Cardiac fibroblast (primary cell): ENCODE measurements at regions not wholly inside any gene's neighbourhood (a gene's known extent, or its start where the extent isn't known, plus 50 kb on each side); places are given as distances from the start of the nearest gene placed in this dataset.

ENCODE experiments used
- DNase-seq, 2 donors: peaks; one replicate each; pipeline versions ENCODE4 v3.0.0 to v3.0.0-alpha.2; 2010; ENCODE audit warnings: low read depth in 2 of 2
- H3K4me3 ChIP-seq, 2 donors: replicated peaks in 1 of 2; 1 replicate in 1 of 2; 2 replicates in 1 of 2; pipeline ENCODE4 v1.5.1; 2011; ENCODE audit warnings: low read depth in 2 of 2, low read length in 2 of 2, mild to moderate bottlenecking in 2 of 2, moderate library complexity in 1 of 2
- CTCF ChIP-seq: IDR thresholded peaks from one replicate; pipeline ENCODE4 v1.5.1; 2011; ENCODE audit warnings: low read depth, mild to moderate bottlenecking, low read length, inconsistent platforms

DNA sequence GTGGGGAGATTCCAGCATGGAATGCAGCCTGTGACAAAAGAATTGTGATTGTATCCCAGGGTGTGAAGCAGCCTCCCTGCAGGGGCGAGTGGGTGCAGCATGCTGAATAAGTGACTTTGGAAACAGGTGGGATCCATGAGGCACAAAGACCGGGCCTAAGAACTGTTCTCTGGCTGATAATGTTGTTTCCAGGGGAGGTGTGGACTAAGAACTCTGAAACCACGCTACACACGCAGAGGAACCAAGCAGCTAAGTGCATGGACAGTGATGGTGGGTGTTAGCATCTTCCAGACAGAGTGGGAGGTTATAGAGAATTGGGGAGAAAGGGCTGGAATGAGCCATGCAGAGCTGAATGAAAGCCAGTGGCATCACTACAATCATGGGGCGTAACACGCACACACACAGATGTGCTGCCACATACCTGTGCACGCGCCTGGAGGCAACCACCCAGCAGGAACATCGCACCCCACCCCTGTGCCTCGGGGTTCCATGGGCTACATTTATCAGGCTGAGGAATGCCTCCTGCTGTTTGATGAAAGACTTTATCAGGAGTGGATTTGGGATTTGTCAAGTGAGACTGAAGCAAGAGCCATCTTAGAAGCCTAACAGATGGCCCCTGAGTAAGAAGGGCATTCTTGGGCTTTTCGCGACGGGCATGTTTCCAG, 424.5 kb upstream of the SALL3 start:
- TF ChIP-seq CTCF: no peak
- no peak overlapping the region for H3K4me3 ChIP-seq
- DNase-seq: no peak

DNA sequence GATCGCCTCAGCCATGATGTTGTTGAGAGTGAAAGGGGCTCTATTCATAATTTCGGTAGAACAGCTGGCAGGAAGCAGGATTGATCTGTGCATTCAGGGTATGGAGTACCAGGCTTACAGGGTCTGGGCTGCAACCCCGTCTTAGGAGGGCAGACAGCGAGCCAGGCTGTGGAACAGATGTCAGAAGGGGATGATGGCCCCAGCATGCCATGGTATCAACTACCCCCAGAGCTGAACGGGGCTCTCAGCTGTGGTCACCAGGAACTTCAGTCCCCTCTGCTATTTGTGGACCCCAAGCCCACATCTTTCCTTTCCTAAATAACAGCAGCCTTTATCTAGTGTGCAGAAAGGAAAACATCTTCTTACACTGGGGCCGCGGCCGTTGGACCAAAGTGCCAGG, 422.2 kb upstream of the SALL3 start:
- no peak overlapping the region for H3K4me3 ChIP-seq
- DNase-seq: no peak
- no peak for TF ChIP-seq CTCF

- H3K4me3 ChIP-seq: no peak overlapping the region
- DNase-seq: no peak
- TF ChIP-seq CTCF: no peak
Observed at GRCh38 chr18:78558101-78558810, 421.4 kb upstream of the SALL3 start.

GRCh38 chr18:78558948-78559347, 420.7 kb upstream of the SALL3 start:
- no peak for DNase-seq
- no peak overlapping the region for H3K4me3 ChIP-seq
- no peak for TF ChIP-seq CTCF

DNA sequence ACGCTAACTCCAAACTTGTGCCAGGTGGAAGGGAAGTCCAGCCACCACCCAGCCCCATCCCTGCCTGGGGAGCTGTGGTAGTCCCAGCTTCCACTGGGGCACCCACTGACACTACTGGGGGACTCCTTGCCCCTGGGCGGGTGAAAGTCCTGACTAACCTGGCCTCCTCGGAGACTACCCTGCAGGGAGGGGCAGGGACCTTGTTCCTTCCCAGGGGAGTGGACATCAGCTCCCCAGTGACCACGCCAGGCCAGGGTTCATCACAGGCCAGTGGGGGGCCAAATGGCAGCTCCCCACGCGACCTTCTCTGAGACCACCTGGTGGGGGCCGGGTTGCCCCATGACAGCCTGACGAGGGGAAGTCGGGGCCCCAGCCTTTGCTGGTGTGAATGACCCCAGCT, 420.0 kb upstream of the SALL3 start:
- TF ChIP-seq CTCF: no peak
- no peak for DNase-seq
- no peak overlapping the region for H3K4me3 ChIP-seq

GRCh38 chr18:78561757-78562510, 417.7 kb upstream of the SALL3 start:
- TF ChIP-seq CTCF: no peak
- DNase-seq: no peak

More at GRCh38 chr18:78561757-78562510, 417.7 kb upstream of the SALL3 start:
- no peak overlapping the region for H3K4me3 ChIP-seq
